ENCODE measurements at regions not wholly inside any gene's neighbourhood (a gene's known extent, or its start where the extent isn't known, plus 50 kb on each side); places are given as distances from the start of the nearest gene placed in this dataset.

- no peak overlapping the region for H3K4me3 ChIP-seq (ENCODE audit: low read length)
- DNase-seq (ENCODE audit: low read depth), result no peak
- TF ChIP-seq CTCF (IDR thresholded peaks at IDR 0.05; ENCODE audit: insufficient read depth, low read depth, low read length, missing control alignments), result no peak
Observed at GRCh38 chr1:177341773-177342172, 171.0 kb downstream of the BRINP2 start.

GRCh38 chr1:177340601-177341067 lies 169.9 kb downstream of the BRINP2 start:
- no peak for DNase-seq (ENCODE audit: low read depth)
- H3K4me3 ChIP-seq (ENCODE audit: low read length), result no peak overlapping the region
- TF ChIP-seq CTCF (IDR thresholded peaks at IDR 0.05; ENCODE audit: insufficient read depth, low read depth, low read length, missing control alignments), result no peak

- TF ChIP-seq CTCF (IDR thresholded peaks at IDR 0.05; ENCODE audit: insufficient read depth, low read depth, low read length, missing control alignments), result no peak
Observed at GRCh38 chr1:177338376-177338775, 167.6 kb downstream of the BRINP2 start.

GRCh38 chr1:177334903-177335302 lies 164.1 kb downstream of the BRINP2 start:
- no peak overlapping the region for H3K4me3 ChIP-seq (ENCODE audit: low read length)
- no peak for DNase-seq (ENCODE audit: low read depth)
- no peak for TF ChIP-seq CTCF (IDR thresholded peaks at IDR 0.05; ENCODE audit: insufficient read depth, low read depth, low read length, missing control alignments)

More at GRCh38 chr1:177338376-177338775, 167.6 kb downstream of the BRINP2 start:
- DNase-seq (ENCODE audit: low read depth), result no peak
- no peak overlapping the region for H3K4me3 ChIP-seq (ENCODE audit: low read length)

GRCh38 chr1:177333936-177334595 lies 163.3 kb downstream of the BRINP2 start:
- H3K4me3 ChIP-seq (ENCODE audit: low read length), result no peak overlapping the region
- peak; percentile 35 for TF ChIP-seq CTCF (IDR thresholded peaks at IDR 0.05; ENCODE audit: insufficient read depth, low read depth, low read length, missing control alignments)
- DNase-seq (ENCODE audit: low read depth), result peak; percentile 35

All from epithelial cell of esophagus (primary cell).